ENCODE measurements at regions not wholly inside any gene's neighbourhood (a gene's known extent, or its start where the extent isn't known, plus 50 kb on each side); places are given as distances from the start of the nearest gene placed in this dataset.

DNA sequence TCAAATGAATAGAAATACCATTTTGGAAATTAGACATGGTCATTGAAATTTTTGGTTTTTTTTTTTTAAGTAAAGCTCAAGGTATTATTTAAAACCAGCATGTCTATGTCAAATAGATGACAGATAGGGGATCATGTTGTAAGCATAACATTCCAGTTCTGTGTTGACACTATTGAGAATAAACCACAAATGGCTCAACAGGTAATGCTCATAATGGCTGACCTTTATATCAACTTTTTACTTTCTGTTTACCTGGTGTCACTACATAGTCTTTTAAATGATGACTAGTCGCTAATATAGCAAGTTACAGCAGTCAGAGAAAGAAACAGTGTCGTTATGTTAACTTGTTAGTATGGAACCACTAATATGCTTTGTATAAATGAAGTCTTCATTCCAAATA lies 616.0 kb downstream of the GATA3 start (continued):
- TF ChIP-seq BACH2 (CRISPR knock-in tag; IDR thresholded peaks at IDR 0.05; ENCODE audit: borderline replicate concordance) (no peak), SNAI2 (CRISPR knock-in tag; IDR thresholded peaks at IDR 0.05) (no peak), PPARA (CRISPR knock-in tag; IDR thresholded peaks at IDR 0.05; ENCODE audit: borderline replicate concordance) (no peak), RARB (CRISPR knock-in tag; IDR thresholded peaks at IDR 0.05) (no peak), TOX (CRISPR knock-in tag; IDR thresholded peaks at IDR 0.05; ENCODE audit: borderline replicate concordance) (no peak), ZFP3 (CRISPR knock-in tag; IDR thresholded peaks at IDR 0.05) (no peak), TCF4 (CRISPR knock-in tag; IDR thresholded peaks at IDR 0.05; ENCODE audit: borderline replicate concordance) (no peak)

DNA sequence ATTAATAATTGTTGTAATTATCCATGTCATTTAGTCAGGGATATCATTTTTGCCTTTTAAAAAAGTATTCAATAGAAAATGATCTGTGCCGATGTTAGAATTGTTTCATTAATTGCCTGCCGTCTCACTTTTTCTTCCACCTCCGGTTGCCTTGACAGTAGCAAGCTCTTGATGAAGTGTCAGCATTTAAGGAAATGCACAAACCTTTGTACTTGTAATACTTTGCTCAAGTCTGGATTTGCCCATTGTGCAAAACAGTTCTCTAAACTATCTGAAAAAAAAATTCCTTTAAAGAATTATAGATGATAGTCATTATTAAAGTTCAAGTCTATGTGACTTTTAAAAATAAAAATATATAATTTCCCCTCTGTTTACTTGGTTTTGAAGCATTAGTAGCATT lies 619.7 kb downstream of the GATA3 start:
- no peak for ATAC-seq

GRCh38 chr10:8677642-8678041 lies 623.2 kb downstream of the GATA3 start:
- no peak for ATAC-seq
- TF ChIP-seq GLIS3 (CRISPR knock-in tag; IDR thresholded peaks at IDR 0.05), result no peak
- no peak for TF ChIP-seq ZNF70 (CRISPR knock-in tag; IDR thresholded peaks at IDR 0.05)
- no peak for TF ChIP-seq CSRNP3 (CRISPR knock-in tag; IDR thresholded peaks at IDR 0.05)
- TF ChIP-seq ZFP3 (CRISPR knock-in tag; IDR thresholded peaks at IDR 0.05), result no peak
- no peak for TF ChIP-seq RARB (CRISPR knock-in tag; IDR thresholded peaks at IDR 0.05)
- no peak for TF ChIP-seq ZNF8 (CRISPR knock-in tag; IDR thresholded peaks at IDR 0.05)
- TF ChIP-seq ESRRG (CRISPR knock-in tag; IDR thresholded peaks at IDR 0.05), result no peak
- TF ChIP-seq, protein P1, sequence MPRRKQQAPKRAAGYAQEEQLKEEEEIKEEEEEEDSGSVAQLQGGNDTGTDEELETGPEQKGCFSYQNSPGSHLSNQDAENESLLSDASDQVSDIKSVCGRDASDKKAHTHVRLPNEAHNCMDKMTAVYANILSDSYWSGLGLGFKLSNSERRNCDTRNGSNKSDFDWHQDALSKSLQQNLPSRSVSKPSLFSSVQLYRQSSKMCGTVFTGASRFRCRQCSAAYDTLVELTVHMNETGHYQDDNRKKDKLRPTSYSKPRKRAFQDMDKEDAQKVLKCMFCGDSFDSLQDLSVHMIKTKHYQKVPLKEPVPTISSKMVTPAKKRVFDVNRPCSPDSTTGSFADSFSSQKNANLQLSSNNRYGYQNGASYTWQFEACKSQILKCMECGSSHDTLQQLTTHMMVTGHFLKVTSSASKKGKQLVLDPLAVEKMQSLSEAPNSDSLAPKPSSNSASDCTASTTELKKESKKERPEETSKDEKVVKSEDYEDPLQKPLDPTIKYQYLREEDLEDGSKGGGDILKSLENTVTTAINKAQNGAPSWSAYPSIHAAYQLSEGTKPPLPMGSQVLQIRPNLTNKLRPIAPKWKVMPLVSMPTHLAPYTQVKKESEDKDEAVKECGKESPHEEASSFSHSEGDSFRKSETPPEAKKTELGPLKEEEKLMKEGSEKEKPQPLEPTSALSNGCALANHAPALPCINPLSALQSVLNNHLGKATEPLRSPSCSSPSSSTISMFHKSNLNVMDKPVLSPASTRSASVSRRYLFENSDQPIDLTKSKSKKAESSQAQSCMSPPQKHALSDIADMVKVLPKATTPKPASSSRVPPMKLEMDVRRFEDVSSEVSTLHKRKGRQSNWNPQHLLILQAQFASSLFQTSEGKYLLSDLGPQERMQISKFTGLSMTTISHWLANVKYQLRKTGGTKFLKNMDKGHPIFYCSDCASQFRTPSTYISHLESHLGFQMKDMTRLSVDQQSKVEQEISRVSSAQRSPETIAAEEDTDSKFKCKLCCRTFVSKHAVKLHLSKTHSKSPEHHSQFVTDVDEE (CRISPR knock-in tag; IDR thresholded peaks at IDR 0.05), result no peak
- no peak for TF ChIP-seq BACH2 (CRISPR knock-in tag; IDR thresholded peaks at IDR 0.05; ENCODE audit: borderline replicate concordance)

More for the DNA sequence above, 619.7 kb downstream of the GATA3 start:
- TF ChIP-seq ISL1 (CRISPR knock-in tag; IDR thresholded peaks at IDR 0.05) (no peak), ZNF8 (CRISPR knock-in tag; IDR thresholded peaks at IDR 0.05) (no peak), GLIS3 (CRISPR knock-in tag; IDR thresholded peaks at IDR 0.05) (no peak), ZFP30 (CRISPR knock-in tag; IDR thresholded peaks at IDR 0.05) (no peak), TCF4 (CRISPR knock-in tag; IDR thresholded peaks at IDR 0.05; ENCODE audit: borderline replicate concordance) (no peak), ZNF70 (CRISPR knock-in tag; IDR thresholded peaks at IDR 0.05) (no peak), TOX (CRISPR knock-in tag; IDR thresholded peaks at IDR 0.05; ENCODE audit: borderline replicate concordance) (no peak), BACH2 (CRISPR knock-in tag; IDR thresholded peaks at IDR 0.05; ENCODE audit: borderline replicate concordance) (no peak), CSRNP3 (CRISPR knock-in tag; IDR thresholded peaks at IDR 0.05) (no peak), ZNF565 (CRISPR knock-in tag; conservative IDR thresholded peaks at IDR 0.05; ENCODE audit: low read depth) (no peak), SNAI2 (CRISPR knock-in tag; IDR thresholded peaks at IDR 0.05) (no peak), ZC3H10 (CRISPR knock-in tag; IDR thresholded peaks at IDR 0.05) (no peak), RARB (CRISPR knock-in tag; IDR thresholded peaks at IDR 0.05) (no peak), PATZ1 (CRISPR knock-in tag; IDR thresholded peaks at IDR 0.05; ENCODE audit: borderline replicate concordance) (no peak), ARNTL (CRISPR knock-in tag; IDR thresholded peaks at IDR 0.05; ENCODE audit: borderline replicate concordance, low read depth) (no peak), ESRRG (CRISPR knock-in tag; IDR thresholded peaks at IDR 0.05) (no peak), CSDC2 (CRISPR knock-in tag; IDR thresholded peaks at IDR 0.05) (no peak)
- TF ChIP-seq, protein P2, sequence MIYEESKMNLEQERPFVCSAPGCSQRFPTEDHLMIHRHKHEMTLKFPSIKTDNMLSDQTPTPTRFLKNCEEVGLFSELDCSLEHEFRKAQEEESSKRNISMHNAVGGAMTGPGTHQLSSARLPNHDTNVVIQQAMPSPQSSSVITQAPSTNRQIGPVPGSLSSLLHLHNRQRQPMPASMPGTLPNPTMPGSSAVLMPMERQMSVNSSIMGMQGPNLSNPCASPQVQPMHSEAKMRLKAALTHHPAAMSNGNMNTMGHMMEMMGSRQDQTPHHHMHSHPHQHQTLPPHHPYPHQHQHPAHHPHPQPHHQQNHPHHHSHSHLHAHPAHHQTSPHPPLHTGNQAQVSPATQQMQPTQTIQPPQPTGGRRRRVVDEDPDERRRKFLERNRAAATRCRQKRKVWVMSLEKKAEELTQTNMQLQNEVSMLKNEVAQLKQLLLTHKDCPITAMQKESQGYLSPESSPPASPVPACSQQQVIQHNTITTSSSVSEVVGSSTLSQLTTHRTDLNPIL (CRISPR knock-in tag; IDR thresholded peaks at IDR 0.05; ENCODE audit: low read depth), result no peak
- TF ChIP-seq, protein P1 (CRISPR knock-in tag; IDR thresholded peaks at IDR 0.05), result no peak
